ENCODE measurements at regions not wholly inside any gene's neighbourhood (a gene's known extent, or its start where the extent isn't known, plus 50 kb on each side); places are given as distances from the start of the nearest gene placed in this dataset.

GRCh38 chr12:17540921-17541320 lies 549.1 kb downstream of the RERGL start:
- DNase-seq (ENCODE audit: low spot score): no peak

- no peak for DNase-seq (ENCODE audit: low spot score)
Measured at GRCh38 chr12:17528394-17528793, 561.6 kb downstream of the RERGL start.

DNA sequence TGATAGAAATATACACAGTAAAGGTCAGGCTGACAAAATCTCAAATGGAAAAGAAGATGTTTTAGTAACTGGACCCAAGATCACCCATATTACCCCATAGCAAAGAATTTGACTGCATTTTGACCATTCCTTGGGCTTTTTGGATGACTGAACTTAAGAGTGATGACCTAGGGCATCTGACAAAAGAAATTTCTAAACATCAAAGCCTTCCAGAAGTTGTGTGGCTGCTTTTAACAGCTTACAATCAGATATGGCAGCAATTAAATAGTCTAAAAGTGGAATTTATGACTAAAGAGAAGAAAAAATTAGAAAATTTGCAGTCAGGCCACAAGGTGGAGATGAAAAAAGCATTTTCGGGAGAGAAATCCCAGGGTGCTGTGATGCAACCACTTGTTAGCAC lies 563.0 kb downstream of the RERGL start:
- DNase-seq (ENCODE audit: low spot score): no peak

DNA sequence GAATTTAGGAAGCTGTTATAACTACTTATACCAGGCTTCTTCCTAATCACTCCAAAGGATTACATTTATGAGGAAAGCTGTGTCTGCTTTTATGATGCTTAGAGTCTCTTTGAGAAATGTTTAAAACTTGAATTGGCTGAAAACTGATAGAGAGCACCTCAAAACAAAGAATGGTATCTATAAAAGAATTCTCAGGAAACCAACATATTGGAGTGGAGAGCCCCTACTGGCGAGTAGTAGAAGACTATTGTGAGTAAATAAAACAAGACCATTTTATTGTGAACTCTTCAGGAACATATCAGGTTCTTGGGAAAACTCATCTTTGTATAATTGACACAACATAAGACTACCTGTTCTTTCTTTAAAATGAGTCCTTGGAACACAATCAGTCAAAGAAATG lies 578.6 kb downstream of the RERGL start:
- no peak for DNase-seq (ENCODE audit: low spot score)

DNA sequence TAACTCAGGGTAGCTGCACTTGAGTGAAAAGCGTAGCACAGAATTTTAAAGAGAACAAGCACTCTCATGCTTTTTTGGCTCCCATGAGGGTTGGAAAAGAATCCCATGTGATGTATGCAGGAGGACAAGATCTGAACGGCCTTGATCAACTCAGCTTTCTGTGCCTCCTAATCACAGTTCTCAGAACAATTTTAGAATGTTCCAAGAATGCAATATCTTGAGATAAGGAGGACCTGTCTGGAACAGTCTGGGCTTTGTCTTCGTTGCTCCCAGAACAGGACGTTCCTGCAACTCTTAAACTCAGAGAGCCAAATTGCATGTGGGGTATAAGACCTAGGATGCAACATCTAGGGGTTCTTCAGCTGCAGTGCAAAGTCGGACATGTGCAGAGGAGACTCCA lies 582.7 kb downstream of the RERGL start:
- no peak for DNase-seq (ENCODE audit: low spot score)

DNA sequence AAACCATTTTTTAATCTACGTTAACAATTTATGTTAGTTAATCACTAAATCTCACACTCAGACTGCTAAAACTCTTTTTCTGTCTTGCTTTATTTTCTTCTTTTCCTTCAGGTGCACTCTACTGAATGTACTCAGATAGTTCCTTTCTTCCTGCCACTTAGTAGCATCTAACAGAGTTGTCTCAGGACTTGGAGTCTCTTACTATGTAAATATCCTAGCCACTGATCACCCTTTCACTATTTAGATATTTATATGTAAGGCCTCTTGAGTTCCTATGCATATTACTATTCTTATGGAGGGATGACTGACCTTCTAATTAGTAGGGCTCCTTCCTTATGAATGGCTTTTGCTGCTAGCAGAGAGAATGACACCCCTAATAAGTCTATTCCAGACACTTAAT lies 586.3 kb downstream of the RERGL start:
- no peak for DNase-seq (ENCODE audit: low spot score)

DNA sequence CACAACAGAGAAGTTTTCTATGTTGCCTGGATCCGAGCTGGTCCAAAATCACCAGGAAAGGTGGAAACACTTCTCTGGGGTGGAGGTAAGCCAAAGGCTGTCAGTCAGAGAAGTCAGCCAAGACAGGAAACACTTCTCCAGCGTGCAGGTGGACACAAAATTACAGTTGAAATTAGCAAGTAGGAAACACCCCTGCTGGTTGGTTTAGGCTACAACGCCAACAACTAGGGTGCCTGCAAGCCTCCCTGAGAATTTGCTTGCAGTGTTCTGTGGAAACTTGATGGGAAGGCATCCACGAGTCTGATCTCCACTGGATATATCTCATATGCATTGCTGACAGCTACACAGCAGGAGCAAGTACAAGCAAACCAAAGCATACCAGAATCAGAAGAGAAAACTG lies 600.5 kb downstream of the RERGL start:
- no peak for DNase-seq (ENCODE audit: low spot score)

DNA sequence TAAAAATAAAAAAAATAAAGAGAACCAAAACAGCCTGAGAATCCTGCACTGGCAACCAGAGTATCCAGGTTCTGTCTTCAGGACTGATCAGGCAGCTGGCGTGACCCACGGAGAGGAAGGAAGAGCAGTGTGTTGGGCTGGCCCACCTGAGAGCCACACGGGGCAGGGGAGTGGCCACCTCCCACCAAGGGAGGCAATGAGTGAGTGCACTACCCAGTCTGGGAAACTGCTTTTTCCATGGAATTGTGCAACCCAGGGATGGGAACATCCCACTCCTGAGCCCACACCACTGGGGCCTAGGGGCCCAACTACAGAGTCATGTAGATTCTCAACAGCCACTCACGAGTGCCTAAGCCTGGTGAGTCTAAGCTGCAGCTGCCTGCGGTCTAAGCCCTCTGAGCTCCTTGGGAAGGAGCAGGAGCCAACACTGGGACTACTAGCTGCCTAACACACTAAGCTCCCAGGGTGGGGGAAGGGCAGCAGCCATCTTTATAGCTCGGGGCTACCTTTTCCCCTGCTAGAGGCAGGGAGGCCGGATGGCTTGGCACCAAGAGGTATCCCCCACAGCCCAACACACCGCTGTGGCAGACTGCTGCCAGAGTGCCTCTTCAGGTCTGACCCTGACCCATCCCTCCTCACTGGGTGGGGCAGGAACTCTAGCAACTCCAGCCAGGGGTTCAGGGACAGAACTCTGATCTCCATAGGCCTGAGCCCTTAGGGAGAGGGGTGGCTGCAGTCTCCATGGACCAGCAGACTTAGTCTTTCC lies 610.9 kb downstream of the RERGL start:
- DNase-seq (ENCODE audit: low spot score): no peak

- DNase-seq (ENCODE audit: low spot score): no peak
Measured at GRCh38 chr12:17470460-17470859, 619.5 kb downstream of the RERGL start.

DNA sequence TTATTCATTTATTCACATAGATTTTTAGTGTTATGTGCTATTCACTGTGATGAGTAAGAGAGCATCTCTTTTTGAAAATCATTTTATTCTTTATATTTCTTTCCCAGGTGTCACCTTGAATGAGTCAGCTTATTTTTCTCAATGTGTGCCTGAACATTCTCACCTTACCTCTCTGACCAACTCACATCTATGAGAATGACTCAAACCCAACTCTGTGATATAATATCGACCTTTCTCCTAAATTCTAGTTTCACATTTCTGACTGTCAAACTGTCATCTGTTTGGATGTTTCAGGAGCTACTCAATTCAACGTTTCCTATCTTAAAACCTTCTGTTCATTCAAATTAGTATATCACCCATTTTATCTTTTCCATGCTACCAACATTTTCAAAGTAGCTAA lies 630.8 kb downstream of the RERGL start:
- DNase-seq (ENCODE audit: low spot score): no peak

GRCh38 chr12:17456486-17456885 lies 633.5 kb downstream of the RERGL start:
- DNase-seq (ENCODE audit: low spot score): no peak

GRCh38 chr12:17438141-17438540 lies 651.9 kb downstream of the RERGL start:
- DNase-seq (ENCODE audit: low spot score): no peak

- DNase-seq (ENCODE audit: low spot score): no peak
Measured at GRCh38 chr12:17416748-17417147, 673.2 kb downstream of the RERGL start.

DNA sequence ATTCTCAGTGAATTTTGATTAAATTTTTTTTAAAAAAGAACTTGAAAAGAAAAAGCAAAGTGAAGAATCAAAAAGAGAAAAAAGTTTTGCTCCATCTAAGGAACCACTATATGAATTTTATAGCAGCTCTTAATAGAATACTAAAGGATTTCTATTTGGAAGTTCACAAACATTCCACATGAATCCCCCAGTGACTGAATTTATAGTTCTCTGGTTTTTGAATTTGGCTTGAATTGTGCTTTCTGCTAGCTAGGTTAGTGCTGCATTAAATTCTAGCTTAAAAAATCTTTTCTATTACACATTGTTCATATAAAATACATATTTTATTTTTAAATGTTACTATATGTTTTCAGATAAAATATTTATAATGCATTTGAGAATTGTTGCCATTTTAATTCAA lies 675.4 kb downstream of the RERGL start:
- DNase-seq (ENCODE audit: low spot score): no peak

- no peak for DNase-seq (ENCODE audit: low spot score)
Measured at GRCh38 chr12:17411662-17412061, 678.3 kb downstream of the RERGL start.

DNA sequence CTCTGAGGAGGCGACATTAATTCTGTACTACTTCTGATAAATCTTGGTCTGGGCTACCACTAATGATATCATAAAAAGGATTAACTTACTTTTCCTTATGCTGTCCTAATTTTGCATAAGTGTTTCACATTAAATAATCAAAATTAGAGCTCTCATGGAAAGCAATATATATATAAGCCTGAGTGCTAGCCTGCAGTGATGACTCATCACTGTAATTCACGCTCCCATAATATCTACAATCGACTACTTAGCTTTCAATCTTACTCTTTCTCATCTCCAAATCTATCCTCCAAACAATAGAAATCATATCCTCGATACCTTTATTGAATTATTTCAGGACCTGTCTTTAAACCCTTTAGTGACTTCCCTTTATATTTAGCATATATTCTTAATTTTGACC lies 701.3 kb downstream of the RERGL start:
- no peak for DNase-seq (ENCODE audit: low spot score)

DNA sequence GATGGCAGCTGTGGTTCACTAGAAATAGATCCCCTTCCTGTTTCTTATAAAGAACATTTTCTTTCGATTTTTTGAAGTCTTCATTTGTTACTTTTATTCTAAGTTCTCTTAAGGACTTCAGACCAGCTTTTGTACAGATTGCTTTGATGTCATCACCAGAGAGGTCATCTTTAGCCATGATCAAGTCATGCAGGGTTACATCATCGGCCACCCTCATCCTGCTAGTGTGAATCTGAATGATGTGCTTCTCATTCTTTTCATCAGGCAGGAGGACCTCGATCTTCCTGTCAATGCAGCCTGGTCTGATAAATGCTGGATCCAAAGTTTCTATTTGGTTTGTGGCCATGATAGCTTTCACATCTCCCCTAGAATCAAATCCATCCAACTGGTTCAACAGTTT lies 706.7 kb downstream of the RERGL start:
- no peak for DNase-seq (ENCODE audit: low spot score)

DNA sequence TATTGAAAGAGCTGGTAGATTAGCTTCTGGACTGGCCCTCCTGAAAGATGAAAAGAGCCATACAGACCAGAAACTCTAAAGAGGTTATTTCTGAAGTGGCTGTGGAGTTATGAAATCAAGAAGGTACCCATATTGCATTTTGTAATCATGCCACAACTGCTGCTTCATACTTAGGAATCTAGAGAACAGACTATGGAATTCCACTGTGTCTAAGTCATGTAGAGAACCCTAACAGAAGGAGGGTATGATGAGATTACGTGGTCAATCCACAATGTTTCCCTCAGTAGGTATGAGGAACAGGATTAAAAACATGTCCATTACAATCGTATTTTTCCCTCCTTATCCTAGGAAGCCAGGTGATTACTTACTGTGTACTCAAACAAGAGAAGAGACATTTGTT lies 708.8 kb downstream of the RERGL start:
- no peak for DNase-seq (ENCODE audit: low spot score)

DNA sequence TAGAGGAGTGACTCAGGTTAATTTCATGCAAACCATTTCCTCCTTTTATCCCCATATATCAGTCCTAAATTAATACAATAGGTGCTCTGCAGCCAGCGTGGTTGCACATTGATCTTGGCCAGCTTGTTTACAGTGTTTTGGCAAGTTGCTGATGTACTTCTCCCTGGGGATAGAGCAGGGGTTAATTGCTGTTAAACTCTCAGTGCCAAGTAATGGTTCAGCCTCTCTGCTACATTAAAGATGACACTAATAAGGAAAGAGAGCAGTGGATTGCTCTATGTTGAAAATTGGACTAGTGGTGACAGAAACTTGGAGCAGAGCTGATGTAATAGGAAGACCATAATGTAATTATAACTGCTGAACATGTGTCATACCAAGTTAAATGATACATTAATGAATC lies 717.5 kb downstream of the RERGL start:
- no peak for DNase-seq (ENCODE audit: low spot score)

- DNase-seq (ENCODE audit: low spot score): no peak
Measured at GRCh38 chr12:17371491-17372215, 718.3 kb downstream of the RERGL start.

GRCh38 chr12:17370621-17371020 lies 719.4 kb downstream of the RERGL start:
- no peak for DNase-seq (ENCODE audit: low spot score)

- no peak for DNase-seq (ENCODE audit: low spot score)
Measured at GRCh38 chr12:17369556-17369955, 720.4 kb downstream of the RERGL start.

GRCh38 chr12:17361224-17361623 lies 728.8 kb downstream of the RERGL start:
- DNase-seq (ENCODE audit: low spot score): no peak

DNA sequence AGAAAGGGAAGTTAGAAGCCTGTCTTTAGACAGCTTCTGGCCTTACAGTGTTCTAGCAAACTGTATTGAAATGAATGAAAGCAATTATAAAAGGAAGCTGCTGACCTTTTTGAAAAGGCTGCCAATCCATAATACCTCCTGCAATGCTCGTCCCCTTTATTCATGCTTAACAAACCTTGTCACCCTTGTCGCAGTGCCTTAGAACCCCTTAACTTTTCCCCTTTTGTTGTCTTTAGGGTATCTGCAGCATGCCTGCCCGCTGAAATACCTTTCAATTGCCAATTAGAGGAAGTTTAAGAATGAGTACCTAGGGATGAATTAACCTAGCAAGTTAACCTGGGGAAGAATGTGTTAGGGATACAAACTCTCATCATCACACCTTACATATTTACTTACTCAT lies 731.2 kb downstream of the RERGL start:
- no peak for DNase-seq (ENCODE audit: low spot score)

Data from ecto neural progenitor cell (in vitro differentiated cells).